GM21737 (cell line): ENCODE measurements at regions not wholly inside any gene's neighbourhood (a gene's known extent, or its start where the extent isn't known, plus 50 kb on each side); places are given as distances from the start of the nearest gene placed in this dataset.

Source experiments
- ATAC-seq: cut with Tn5 transposase; IDR thresholded peaks from one replicate; pipeline ENCODE4 v1.9.1; 2021; ENCODE audit warnings: mild to moderate bottlenecking, moderate library complexity; ENCODE audit not compliant: unreplicated experiment

DNA sequence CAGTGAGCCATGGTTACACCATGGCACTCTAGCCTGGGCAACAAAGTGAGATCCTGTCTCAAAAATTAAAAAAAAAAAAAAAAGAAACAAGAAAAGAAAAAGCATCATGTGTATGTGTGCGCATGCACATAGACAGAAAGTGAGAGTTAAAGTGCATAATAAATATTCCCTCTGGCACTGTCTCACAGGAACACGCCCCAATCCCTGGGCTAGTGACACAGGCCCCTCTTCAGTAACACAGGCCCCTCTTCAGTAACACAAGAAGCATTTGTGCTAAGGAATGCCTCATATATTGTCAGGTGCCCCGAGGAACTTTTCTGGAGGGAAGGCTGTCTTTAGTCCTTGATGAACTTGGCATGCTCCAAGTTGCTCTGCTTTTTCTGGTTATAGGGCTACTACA, 57.5 kb downstream of the RPL27A start:
- no peak for ATAC-seq

DNA sequence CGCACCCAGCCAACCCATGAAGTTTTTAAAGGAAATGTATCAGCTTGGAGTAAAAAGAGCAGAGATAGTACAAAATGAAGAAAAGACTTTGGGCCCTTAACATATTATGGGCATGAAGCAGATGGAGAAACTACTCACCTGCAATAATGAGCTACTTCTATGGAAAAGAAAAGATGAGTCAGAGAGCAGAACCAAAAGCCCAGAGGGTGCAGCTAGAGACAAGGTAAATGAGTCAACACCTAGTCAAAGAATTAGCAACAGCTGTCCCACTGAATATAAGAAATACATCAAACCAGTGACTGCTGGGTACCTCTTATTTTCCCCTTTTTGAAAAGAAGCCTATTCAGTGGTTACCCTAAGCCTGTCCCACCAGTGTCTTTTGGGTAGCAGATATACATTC, 61.8 kb downstream of the RPL27A start:
- ATAC-seq, result no peak

DNA sequence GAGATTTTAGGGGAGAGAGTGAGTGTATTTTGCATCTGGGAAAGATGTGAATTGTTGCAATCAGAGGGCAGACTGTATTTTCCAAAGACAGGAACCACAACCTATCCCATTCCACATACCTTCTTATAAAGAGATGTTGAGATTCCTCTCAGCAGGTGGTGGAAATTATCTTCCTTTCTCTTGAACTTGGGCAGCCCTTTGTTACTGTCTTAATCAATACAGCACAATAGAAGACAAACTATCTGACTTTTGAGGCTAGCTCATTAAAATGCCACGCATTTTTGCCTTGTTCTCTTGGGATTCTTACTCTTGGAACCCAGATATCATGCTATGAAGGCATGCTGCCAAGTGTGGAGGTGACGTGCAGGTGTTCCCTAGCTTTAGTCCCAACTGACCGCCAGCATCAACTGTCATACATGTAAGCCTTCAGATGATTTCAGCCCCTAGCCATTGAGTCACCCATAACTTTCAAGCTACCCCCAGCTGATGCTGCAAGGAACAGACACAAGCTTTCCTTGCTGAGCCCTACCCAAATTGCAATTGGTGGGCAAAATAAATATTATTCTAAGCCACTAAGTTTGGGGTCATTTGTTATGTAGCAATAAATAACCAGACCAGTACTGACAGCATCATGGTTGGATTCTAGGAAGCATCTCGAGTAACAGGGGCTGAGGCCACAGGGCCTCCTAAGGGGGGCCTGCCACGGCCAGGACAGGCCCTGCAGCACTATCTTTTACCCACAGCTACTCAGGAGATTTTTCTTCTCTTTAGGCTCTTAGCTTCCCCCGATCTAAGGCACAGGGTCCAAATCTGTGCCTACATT, 63.0 kb downstream of the RPL27A start:
- ATAC-seq, result no peak

GRCh38 chr11:8746331-8746974, 63.9 kb downstream of the RPL27A start:
- no peak for ATAC-seq

DNA sequence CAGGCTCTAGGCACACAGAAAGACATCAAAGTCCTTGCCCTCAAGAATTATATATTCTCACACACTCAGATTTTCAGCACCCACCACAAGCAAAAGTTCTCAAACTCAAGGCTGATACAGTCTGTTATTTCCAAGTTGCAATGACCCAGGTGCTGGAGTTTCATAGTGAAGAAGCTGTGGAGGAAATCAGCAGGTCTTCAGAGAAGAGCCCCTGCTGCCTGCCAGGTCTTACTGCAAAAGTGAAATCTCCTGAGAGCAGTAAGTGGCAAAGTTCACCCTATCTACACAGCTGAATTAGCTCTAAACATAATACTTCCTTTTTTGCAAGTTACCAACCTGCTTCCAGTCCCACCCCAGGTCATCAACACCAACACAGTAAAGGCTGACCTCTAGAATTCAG, 64.6 kb downstream of the RPL27A start:
- no peak for ATAC-seq

DNA sequence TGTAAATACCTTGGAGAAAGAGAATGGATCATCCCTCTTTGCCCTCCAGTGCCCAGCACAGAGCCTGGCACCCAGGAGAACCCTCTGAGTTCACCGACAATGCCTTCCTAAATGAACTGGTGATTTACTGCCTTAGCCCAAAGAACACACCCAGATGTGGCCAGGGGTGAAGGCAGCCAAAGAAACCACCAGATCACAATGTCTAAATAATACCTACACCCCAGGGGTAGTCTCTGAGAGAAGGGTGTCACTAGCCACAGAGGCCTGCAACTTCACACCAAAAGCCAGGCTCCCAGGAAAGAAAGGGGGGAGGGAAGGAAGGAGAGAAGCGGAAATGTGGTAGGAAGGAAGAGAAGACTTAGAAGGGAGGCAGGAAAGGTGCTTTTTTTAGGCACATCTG, 65.7 kb downstream of the RPL27A start:
- ATAC-seq, result no peak

- ATAC-seq, result no peak
These were observed 66.6 kb downstream of the RPL27A start for GRCh38 chr11:8749202-8749601.

DNA sequence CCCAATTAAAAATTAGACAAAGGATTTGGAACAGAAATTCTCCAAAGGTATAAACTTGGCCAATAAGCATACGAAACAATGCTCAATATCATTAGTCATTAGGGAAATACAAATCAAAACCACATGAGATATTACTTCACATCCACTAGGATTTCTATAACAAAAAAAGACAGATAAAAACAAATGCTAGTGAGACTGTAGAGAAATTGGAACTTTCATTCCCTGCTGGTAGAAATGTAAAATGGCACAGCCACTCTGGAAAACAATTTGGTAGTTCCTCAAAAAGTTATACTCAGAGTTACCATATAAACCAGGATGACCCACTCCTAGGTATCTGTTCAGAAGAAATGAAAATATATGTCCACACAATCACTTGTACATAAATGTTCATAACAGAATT, 71.6 kb downstream of the RPL27A start:
- no peak for ATAC-seq

DNA sequence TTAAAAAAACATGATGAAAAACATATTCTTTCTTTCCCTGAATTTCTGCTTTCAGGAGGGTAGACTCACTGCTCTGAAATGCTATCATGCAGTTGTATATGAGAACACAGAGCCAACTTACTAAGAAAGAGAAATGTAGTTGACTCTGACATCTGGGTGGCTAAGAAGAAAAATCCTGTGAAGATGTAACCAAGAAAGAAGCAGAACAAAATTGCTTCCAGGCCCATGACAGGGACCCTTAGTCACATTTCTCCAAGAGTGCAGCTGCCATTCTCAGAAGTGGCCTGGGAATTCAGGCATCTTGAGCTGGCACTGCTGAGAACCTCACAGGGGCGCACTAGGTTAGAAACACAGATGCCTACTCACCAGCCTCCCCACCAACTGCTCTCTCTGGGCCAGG, 73.6 kb downstream of the RPL27A start:
- ATAC-seq, result no peak

GRCh38 chr11:8757047-8757446, 74.5 kb downstream of the RPL27A start:
- no peak for ATAC-seq

DNA sequence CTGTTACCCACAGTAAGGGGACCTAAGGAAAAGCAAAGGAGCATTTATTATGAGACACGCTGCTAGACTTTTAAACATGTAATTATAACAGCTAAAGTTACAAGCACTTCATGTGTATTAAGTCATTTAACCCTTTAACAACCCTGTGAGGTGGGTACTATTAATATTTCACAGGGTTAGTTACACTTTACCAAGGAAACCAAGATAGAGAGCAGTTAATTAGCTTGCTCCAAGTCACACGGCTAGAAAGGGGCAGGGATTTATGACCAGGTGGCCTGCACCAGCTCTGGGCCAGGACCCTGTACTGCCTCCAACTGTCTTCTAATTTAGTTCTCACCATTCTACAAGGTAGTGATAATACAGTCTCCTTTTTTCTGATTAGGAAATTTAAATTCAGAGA, 74.9 kb downstream of the RPL27A start:
- ATAC-seq, result no peak

DNA sequence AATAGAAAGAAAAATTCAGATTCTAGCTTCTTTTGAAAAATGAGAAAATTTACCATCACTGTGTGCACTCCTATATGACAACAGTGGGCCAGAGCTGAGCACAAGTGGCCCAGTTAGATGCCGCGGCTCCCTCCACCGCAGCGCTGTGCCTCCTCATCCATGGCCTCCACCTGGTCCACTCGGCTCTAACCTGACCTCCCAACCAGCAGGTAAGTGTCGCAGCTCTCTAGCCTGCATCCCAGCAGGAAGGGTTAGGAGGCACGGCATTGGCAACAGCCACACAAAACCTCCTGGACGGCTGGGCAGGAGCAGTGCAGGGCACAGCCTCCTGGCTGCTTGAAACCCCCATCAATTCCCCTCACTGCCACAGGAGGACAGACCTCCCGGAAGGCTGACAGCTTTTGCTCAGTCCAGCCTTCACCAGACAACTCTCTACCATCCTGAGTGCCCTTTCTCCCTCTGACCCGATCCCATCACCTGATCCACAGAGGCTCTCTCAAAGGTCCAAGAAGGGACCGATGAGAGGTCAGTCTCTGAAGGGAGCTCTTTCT, 76.1 kb downstream of the RPL27A start:
- ATAC-seq, result no peak

GRCh38 chr11:8759634-8760033, 77.0 kb downstream of the RPL27A start:
- no peak for ATAC-seq

DNA sequence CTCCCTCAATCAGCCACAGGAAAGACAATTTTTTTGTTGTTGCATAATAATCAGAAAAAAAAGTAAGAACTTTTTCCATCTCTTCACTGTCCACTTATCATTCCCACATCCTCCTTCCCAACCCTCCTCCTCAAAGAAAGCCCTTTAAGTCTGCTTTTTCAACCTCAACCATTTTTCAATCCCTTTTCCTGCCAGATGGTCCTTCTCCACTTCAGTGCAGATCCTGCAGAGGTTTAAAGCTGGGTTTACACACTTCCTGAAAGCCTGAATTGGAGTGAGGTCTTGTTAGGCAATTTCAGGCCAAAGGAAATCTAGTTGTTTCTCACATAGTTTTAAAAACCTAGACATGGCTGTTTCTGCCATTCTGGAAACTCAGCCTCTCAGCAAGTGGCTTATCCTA, 78.3 kb downstream of the RPL27A start:
- no peak for ATAC-seq

DNA sequence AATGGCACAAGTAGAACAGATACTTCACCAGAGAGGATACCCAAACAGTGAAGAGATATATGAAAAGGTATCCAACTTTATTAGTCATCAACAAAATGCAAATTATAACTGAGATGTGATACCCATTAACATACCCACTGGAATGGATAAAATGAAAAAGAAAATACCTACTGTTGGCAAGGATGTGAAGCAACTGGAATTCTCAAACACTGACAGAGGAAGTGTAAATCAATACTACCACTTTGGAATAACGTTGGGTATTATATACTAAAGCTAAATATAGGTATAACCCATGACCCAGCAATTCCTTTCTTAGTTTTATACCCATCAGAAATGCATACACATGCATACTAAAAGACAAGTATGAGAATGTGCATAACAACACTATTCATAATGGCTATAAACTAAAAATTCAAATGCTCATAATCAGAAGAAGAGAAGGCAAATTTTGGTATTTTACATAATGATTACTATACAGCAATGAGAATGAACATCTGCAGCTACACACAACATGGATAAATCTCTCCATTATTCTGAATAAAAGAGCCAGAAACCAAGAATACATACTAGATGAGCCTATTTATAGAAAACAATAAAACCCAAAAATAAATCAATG, 80.6 kb downstream of the RPL27A start:
- no peak for ATAC-seq

DNA sequence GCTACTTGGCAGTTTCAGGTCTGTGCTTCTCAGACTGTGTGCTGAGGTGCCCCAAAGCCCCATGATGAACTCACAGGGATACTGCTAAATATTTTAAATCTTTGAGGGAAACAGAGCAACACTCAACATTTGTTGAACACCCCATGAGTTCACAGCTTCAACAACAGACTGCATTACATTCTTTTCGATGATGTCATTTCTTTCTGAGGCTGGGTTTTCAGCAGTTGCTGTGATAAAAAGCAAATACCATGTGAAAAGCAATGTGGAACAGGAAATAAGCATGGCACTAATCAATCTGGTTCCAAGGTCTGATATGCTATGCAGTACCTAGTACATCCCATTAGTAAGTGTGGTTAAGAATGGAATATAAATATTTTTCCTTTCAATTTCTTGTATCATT, 82.7 kb downstream of the RPL27A start:
- ATAC-seq, result no peak

DNA sequence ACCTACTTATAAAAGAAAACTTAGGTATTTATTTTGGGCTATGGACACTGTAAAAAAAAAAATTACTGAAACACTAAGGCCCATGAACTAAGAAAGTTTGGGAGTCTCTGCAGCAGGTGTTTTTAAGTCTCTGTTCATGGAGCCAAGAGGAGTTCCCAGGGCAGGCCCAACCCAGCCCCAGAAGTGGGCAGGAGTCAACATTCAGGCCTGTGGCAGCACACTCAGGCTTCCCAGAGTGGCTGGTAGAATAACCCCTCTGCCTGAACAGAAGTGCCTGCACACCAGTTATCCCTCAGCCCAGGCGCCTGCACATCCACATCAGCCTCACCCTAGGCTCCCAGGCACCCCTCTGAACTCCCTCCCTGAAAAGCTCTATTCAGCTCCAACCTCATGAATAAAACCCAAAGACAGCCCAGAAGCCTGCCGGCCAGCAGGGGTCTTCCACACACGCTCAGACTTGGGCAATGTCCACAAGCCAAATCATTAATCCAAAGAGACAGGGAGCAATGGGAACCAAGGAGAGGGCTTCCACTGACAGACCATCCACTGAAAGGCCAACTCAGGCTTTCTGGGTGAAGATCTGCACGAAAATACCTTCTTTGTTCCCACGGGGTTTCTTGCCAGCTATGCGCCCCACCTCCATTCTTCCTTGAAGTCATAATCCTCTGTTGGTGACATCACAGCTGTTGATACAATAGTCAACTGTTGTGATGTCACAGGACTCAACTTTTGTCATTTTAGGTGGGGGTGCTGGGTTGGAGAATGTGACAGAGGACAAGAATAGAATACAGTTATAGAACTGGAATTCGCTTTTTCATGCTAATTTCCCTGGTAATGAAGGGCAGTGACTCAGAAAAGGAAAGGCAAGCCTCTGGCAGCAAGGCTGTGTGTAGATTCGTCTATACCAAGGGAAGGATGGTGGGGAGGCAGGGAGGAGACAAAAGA, 83.7 kb downstream of the RPL27A start:
- ATAC-seq, result no peak

GRCh38 chr11:8766988-8767374, 84.4 kb downstream of the RPL27A start:
- ATAC-seq, result no peak

DNA sequence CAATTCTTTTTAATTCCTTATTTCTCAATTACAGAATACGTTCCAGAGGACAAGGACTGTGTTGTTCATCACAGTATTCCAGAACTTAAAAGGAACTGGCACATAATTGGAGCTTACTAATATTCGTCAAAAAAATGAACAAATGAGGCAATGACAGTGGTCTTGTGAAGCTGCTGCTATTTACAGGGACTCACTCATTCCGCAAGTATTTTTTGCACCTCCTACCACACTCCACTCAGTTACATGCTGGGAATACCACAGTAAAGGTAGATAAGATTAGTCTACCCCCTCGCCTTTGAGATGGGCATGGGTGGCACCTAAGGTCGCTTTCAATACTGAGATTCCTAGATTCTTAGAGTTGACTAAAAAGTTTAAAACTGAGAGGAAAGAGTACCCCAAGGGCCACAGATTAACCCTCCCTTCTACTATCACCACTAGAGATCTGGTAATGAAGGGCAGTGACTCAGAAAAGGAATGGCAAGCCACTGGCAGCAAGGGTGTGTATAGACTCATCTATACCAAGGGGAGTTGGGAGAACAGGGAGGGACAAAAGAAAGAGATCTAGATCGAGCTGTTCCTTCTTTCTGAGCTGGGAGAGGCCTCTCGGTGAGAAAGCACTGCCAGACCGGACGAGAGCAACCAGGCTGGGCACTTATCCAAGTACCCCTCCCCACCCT, 85.0 kb downstream of the RPL27A start:
- no peak for ATAC-seq

DNA sequence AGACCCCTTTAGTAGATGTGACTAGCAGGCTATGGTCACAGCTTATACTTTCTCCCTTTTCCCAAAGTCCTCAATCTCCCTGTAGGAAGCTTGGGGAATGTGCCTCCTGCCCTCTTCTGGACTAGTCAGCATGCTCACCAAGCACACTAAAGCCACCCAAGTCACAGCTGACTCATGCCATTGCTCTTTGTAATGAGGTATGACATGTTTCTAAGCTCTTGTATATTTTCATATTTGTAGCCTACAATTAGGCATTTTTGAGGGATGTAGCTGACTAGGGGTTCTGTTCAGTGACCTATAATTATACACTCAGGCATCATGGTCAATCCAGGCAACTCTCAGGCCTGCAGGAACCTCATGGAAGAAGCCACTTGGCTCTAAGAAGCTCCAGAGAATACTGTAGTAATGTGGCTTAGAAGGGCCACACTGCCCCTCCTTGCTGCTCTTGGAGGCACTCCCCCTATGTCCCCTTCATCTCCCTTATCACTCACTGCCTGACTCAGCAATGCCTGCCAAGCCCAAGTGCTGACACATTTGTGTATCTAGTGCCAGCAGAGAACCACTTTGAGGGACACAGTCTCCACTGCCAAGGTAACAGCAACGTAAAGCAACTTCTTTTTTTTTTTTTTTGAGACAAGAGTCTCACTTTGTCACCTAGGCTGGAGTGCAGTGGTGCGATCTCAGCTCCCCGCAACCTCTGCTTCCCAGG, 86.2 kb downstream of the RPL27A start:
- no peak for ATAC-seq
